ENCODE measurements at regions not wholly inside any gene's neighbourhood (a gene's known extent, or its start where the extent isn't known, plus 50 kb on each side); places are given as distances from the start of the nearest gene placed in this dataset.

- no peak overlapping the region for H3K4me3 ChIP-seq
- intact Hi-C loops (cut with DNase I) = no loop called here
- TF ChIP-seq, protein P1, sequence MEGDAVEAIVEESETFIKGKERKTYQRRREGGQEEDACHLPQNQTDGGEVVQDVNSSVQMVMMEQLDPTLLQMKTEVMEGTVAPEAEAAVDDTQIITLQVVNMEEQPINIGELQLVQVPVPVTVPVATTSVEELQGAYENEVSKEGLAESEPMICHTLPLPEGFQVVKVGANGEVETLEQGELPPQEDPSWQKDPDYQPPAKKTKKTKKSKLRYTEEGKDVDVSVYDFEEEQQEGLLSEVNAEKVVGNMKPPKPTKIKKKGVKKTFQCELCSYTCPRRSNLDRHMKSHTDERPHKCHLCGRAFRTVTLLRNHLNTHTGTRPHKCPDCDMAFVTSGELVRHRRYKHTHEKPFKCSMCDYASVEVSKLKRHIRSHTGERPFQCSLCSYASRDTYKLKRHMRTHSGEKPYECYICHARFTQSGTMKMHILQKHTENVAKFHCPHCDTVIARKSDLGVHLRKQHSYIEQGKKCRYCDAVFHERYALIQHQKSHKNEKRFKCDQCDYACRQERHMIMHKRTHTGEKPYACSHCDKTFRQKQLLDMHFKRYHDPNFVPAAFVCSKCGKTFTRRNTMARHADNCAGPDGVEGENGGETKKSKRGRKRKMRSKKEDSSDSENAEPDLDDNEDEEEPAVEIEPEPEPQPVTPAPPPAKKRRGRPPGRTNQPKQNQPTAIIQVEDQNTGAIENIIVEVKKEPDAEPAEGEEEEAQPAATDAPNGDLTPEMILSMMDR (IDR thresholded peaks at IDR 0.05) = no peak
- no peak for TF ChIP-seq EP300 (IDR thresholded peaks at IDR 0.05)
- no peaks in the 10 kb centered on the region for H3K27me3 ChIP-seq
- no peaks in the 10 kb centered on the region for H3K9me3 ChIP-seq
- no peaks in the 10 kb centered on the region for H3K4me1 ChIP-seq
- H3K27ac ChIP-seq (replicated peaks in 1 of 4) = no peak overlapping the region
- no peak for DNase-seq (ENCODE audit: extremely low spot score)
- 65% methylated on average over 2 of the region's 2 CpGs for WGBS
- H3K36me3 ChIP-seq = peaks cover 0 to 13% (median 0%) of the 10 kb centered on the region in 4 donors
Observed at GRCh38 chr4:20577702-20578101, 122.6 kb upstream of the PACRGL start.

DNA sequence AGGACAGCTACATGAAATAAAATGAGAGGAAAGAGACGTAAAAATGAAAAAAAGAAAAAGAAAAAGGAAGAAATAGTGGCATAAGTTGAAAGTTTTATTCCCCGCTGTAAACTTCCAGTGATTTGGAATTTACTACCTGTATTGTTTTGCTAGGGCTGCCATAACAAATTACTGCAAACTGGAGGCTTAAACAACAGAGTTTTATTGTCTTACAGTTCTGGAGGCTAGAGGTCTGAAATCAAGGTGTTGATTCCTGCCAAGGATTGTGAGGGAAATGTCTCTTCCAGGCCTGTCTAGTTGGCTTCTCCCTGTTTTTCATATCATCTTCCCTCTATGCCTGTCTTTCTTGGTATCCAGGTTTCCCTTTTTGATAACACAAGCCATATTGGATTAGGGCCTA, 119.4 kb upstream of the PACRGL start:
- H3K9me3 ChIP-seq = no peaks in the 10 kb centered on the region
- WGBS = 96% methylated on average over 2 of the region's 2 CpGs
- H3K27me3 ChIP-seq = no peaks in the 10 kb centered on the region
- no peak overlapping the region for H3K27ac ChIP-seq (replicated peaks in 1 of 4)
- H3K4me1 ChIP-seq = no peaks in the 10 kb centered on the region
- H3K36me3 ChIP-seq = peaks cover 0 to 19% (median 0%) of the 10 kb centered on the region in 4 donors
- H3K4me3 ChIP-seq = no peak overlapping the region
- no peak for DNase-seq (ENCODE audit: extremely low spot score)
- TF ChIP-seq POLR2A (IDR thresholded peaks at IDR 0.05; ENCODE audit: low read depth) = no peak
- TF ChIP-seq EP300 (IDR thresholded peaks at IDR 0.05) = no peak
- TF ChIP-seq, protein P1 (IDR thresholded peaks at IDR 0.05) = no peak
- no peak for TF ChIP-seq POLR2AphosphoS5 (IDR thresholded peaks at IDR 0.05)
- intact Hi-C loops (cut with DNase I) = no loop called here

- TF ChIP-seq POLR2A (IDR thresholded peaks at IDR 0.05; ENCODE audit: low read depth) (no peak), EP300 (IDR thresholded peaks at IDR 0.05) (no peak), POLR2AphosphoS5 (IDR thresholded peaks at IDR 0.05) (no peak)
- TF ChIP-seq, protein P1 (IDR thresholded peaks at IDR 0.05) = no peak
- no peak for DNase-seq (ENCODE audit: extremely low spot score)
- WGBS = 87% methylated on average over 1 of the region's 1 CpG
- intact Hi-C loops (cut with DNase I) = no loop called here
- Histone ChIP-seq H3K36me3 (peaks cover 0 to 28% (median 4%) of the 10 kb centered on the region in 4 donors), H3K9me3 (no peaks in the 10 kb centered on the region), H3K27ac (replicated peaks in 1 of 4) (no peak overlapping the region), H3K4me3 (no peak overlapping the region), H3K27me3 (no peaks in the 10 kb centered on the region), H3K4me1 (no peaks in the 10 kb centered on the region)
Observed at GRCh38 chr4:20589436-20589835, 110.8 kb upstream of the PACRGL start.

DNA sequence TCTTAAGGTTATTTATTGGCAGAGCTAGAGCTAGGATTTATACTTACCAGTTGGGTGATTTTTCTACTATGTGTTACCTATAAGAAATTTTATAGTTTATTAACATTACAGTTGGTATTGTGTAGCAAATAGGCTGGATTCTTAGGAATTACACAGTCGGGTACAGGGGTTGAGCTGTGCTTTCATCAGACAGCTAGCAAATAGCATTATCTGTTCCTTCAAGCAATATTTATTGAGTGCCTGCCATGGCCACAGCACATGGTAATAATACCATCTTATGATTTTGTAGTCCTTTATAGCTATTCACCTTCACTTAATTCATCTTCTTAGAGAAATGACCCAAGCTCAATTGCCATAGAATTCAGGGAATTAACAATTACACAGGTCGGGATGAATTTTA, 109.4 kb upstream of the PACRGL start:
- DNase-seq (ENCODE audit: extremely low spot score) = no peak
- intact Hi-C loops (cut with DNase I) = no loop called here
- no peak for TF ChIP-seq POLR2AphosphoS5 (IDR thresholded peaks at IDR 0.05)
- TF ChIP-seq POLR2A (IDR thresholded peaks at IDR 0.05; ENCODE audit: low read depth) = no peak
- no peak for TF ChIP-seq EP300 (IDR thresholded peaks at IDR 0.05)
- TF ChIP-seq, protein P1 (IDR thresholded peaks at IDR 0.05) = no peak
- WGBS = 83% methylated on average over 2 of the region's 2 CpGs
- H3K4me3 ChIP-seq = no peak overlapping the region
- no peaks in the 10 kb centered on the region for H3K9me3 ChIP-seq
- peaks cover 0 to 35% (median 4%) of the 10 kb centered on the region in 4 donors for H3K36me3 ChIP-seq
- no peaks in the 10 kb centered on the region for H3K27me3 ChIP-seq
- H3K4me1 ChIP-seq = no peaks in the 10 kb centered on the region
- no peak overlapping the region for H3K27ac ChIP-seq (replicated peaks in 1 of 4)

- intact Hi-C loops (cut with DNase I) = no loop called here
- Histone ChIP-seq H3K36me3 (peaks cover 0 to 42% (median 4%) of the 10 kb centered on the region in 4 donors), H3K4me3 (no peak overlapping the region), H3K9me3 (no peaks in the 10 kb centered on the region), H3K27ac (replicated peaks in 1 of 4) (no peak overlapping the region), H3K4me1 (no peaks in the 10 kb centered on the region), H3K27me3 (no peaks in the 10 kb centered on the region)
- no peak for TF ChIP-seq POLR2A (IDR thresholded peaks at IDR 0.05; ENCODE audit: low read depth)
- TF ChIP-seq, protein P1 (IDR thresholded peaks at IDR 0.05) = no peak
- TF ChIP-seq POLR2AphosphoS5 (IDR thresholded peaks at IDR 0.05) = no peak
- TF ChIP-seq EP300 (IDR thresholded peaks at IDR 0.05) = no peak
- no peak for DNase-seq (ENCODE audit: extremely low spot score)
- 77% methylated on average over 2 of the region's 2 CpGs for WGBS
Observed at GRCh38 chr4:20591571-20591970, 108.7 kb upstream of the PACRGL start.
